ENCODE measurements at regions not wholly inside any gene's neighbourhood (a gene's known extent, or its start where the extent isn't known, plus 50 kb on each side); places are given as distances from the start of the nearest gene placed in this dataset.

DNA sequence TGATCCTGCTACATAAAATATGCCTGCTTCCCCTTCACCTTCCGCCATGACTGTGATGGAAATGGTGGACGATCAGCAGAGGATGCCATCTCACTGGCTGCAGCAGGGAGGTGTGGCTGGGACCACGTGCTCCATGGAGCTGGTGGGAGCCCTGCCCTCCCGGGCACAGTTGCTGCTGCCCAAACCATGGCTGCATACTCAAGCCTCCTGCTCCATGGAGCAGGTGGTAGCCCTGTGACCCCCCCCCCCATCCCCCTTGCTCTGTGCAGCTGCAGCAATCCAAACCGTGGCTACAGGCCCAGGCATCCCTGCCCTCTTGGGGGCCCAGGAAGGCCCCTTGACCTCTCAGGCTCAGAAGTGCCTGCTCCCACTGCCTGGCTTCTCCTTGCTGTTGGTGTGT lies 597.5 kb upstream of the LMO3 start:
- Histone ChIP-seq H3K27me3 (ENCODE audit: control insufficient read depth, insufficient read depth, low read length) (no peaks in the 10 kb centered on the region), H3K9me3 (replicated peaks; ENCODE audit: control insufficient read depth, low read depth, low read length) (no peaks in the 10 kb centered on the region), H3K4me1 (ENCODE audit: control insufficient read depth, insufficient read depth, low read length) (no peaks in the 10 kb centered on the region), H3K27ac (ENCODE audit: low read length) (no peak overlapping the region), H3K36me3 (ENCODE audit: control insufficient read depth, insufficient read depth, low read length) (no peaks in the 10 kb centered on the region), H3K4me3 (ENCODE audit: low read length) (no peak overlapping the region)
- WGBS (ENCODE audit: insufficient coverage) = 72% methylated on average over 4 of the region's 5 CpGs
- no peak for DNase-seq

- no peaks in the 10 kb centered on the region for H3K9me3 ChIP-seq (replicated peaks; ENCODE audit: control insufficient read depth, low read depth, low read length)
- H3K4me1 ChIP-seq (ENCODE audit: control insufficient read depth, insufficient read depth, low read length) = no peaks in the 10 kb centered on the region
- H3K4me3 ChIP-seq (ENCODE audit: low read length) = no peak overlapping the region
- no peaks in the 10 kb centered on the region for H3K27me3 ChIP-seq (ENCODE audit: control insufficient read depth, insufficient read depth, low read length)
- H3K36me3 ChIP-seq (ENCODE audit: control insufficient read depth, insufficient read depth, low read length) = no peaks in the 10 kb centered on the region
- no peak for DNase-seq
- no CpG with 5 or more reads among the region's 3 CpGs for WGBS (ENCODE audit: insufficient coverage)
- no peak overlapping the region for H3K27ac ChIP-seq (ENCODE audit: low read length)
Measured at GRCh38 chr12:17197971-17198370, 592.0 kb upstream of the LMO3 start.

GRCh38 chr12:17192721-17193120 lies 586.8 kb upstream of the LMO3 start:
- H3K36me3 ChIP-seq (ENCODE audit: control insufficient read depth, insufficient read depth, low read length) = no peaks in the 10 kb centered on the region
- DNase-seq = no peak
- H3K4me3 ChIP-seq (ENCODE audit: low read length) = no peak overlapping the region
- WGBS (ENCODE audit: insufficient coverage) = no CpG with 5 or more reads among the region's 1 CpG
- H3K27me3 ChIP-seq (ENCODE audit: control insufficient read depth, insufficient read depth, low read length) = no peaks in the 10 kb centered on the region
- H3K27ac ChIP-seq (ENCODE audit: low read length) = no peak overlapping the region
- H3K4me1 ChIP-seq (ENCODE audit: control insufficient read depth, insufficient read depth, low read length) = no peaks in the 10 kb centered on the region
- no peaks in the 10 kb centered on the region for H3K9me3 ChIP-seq (replicated peaks; ENCODE audit: control insufficient read depth, low read depth, low read length)

GRCh38 chr12:17169726-17170471 lies 563.9 kb upstream of the LMO3 start:
- DNase-seq = no peak
- H3K9me3 ChIP-seq (replicated peaks; ENCODE audit: control insufficient read depth, low read depth, low read length) = no peaks in the 10 kb centered on the region
- no peak overlapping the region for H3K4me3 ChIP-seq (ENCODE audit: low read length)
- WGBS (ENCODE audit: insufficient coverage) = no CpG with 5 or more reads among the region's 5 CpGs
- no peaks in the 10 kb centered on the region for H3K36me3 ChIP-seq (ENCODE audit: control insufficient read depth, insufficient read depth, low read length)
- H3K4me1 ChIP-seq (ENCODE audit: control insufficient read depth, insufficient read depth, low read length) = no peaks in the 10 kb centered on the region
- H3K27ac ChIP-seq (ENCODE audit: low read length) = no peak overlapping the region
- H3K27me3 ChIP-seq (ENCODE audit: control insufficient read depth, insufficient read depth, low read length) = no peaks in the 10 kb centered on the region

DNA sequence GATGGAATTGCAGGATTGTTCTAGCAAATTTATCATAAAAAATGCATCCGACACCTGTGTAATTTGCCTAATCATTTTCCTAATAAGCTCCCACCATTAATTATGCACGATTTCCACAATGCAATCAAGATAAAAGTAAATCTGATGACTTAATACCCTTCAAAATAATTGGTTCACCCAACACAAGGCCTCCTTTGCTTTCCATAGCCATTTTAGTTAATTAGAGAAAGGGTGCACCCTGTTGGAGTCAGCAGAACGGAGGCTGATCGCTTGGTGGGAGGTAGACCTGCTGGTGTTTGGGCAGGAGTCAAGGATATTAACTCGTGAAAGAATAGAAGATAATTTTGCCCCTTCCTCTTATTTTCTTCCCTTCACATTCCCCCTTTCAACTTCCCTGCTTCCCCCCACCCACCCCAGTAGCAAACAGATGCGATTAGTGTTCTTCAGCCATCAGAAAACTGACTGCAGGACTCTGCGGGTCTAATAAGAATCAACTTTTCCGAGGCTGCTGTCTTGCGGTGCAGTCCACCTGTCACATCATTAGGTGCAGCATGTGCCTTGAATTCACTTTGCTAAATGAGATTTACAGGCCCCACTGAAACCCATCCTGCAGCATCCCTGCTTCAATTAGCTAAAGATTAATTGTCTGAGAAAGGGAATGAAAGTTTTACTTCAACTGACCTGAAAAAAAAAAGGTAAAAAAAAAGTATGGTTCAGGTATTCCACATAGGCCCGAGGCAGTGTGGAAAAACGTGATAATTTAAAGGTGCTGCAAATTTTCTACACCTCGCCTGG lies 553.7 kb upstream of the LMO3 start:
- no peaks in the 10 kb centered on the region for H3K36me3 ChIP-seq (ENCODE audit: control insufficient read depth, insufficient read depth, low read length)
- no peaks in the 10 kb centered on the region for H3K9me3 ChIP-seq (replicated peaks; ENCODE audit: control insufficient read depth, low read depth, low read length)
- WGBS (ENCODE audit: insufficient coverage) = 63% methylated on average over 7 of the region's 12 CpGs
- H3K27ac ChIP-seq (ENCODE audit: low read length) = no peak overlapping the region
- no peak overlapping the region for H3K4me3 ChIP-seq (ENCODE audit: low read length)
- no peak for DNase-seq
- H3K4me1 ChIP-seq (ENCODE audit: control insufficient read depth, insufficient read depth, low read length) = no peaks in the 10 kb centered on the region
- H3K27me3 ChIP-seq (ENCODE audit: control insufficient read depth, insufficient read depth, low read length) = no peaks in the 10 kb centered on the region

DNA sequence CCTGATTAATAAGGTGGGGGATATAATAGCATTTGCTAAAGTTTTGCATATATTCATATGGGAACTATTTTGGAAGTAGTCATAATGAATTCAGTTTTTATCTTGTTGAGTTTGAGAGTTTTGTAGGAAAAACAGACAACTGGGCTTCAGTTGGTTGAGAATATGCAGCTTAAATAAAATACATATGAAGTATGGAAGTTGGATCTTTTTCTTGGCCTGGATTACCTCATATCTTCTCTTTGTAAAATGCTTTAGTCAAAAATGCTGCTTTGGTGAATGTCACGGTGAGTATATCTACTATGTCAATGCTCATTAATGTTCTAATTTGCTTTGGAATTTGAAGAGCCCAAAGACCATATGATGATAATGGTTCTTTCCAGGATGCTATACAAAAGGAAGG lies 552.2 kb upstream of the LMO3 start:
- Histone ChIP-seq H3K9me3 (replicated peaks; ENCODE audit: control insufficient read depth, low read depth, low read length) (no peaks in the 10 kb centered on the region), H3K27ac (ENCODE audit: low read length) (no peak overlapping the region), H3K27me3 (ENCODE audit: control insufficient read depth, insufficient read depth, low read length) (no peaks in the 10 kb centered on the region), H3K36me3 (ENCODE audit: control insufficient read depth, insufficient read depth, low read length) (no peaks in the 10 kb centered on the region), H3K4me1 (ENCODE audit: control insufficient read depth, insufficient read depth, low read length) (no peaks in the 10 kb centered on the region), H3K4me3 (ENCODE audit: low read length) (no peak overlapping the region)
- no peak for DNase-seq
- WGBS (ENCODE audit: insufficient coverage) = no CpG with 5 or more reads among the region's 1 CpG

DNA sequence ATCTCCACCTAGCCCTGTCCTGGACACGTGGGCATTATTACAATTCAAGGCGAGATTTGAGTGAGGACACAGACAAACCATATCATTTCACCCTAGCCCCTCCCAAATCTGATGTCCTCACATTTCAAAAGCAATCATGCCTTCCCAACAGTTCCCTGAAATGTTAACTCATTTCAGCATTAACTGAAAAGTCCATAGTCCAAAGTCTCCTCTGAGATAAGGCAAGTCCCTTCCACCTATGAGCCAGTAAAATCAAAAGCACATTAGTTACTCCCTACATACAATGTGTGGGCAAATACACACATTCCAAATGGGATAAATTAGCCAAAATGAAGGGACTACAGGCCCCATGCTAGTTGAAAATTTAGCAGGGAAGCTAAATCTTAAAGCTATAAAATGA lies 546.0 kb upstream of the LMO3 start:
- peaks cover 3% of the 10 kb centered on the region for H3K9me3 ChIP-seq (replicated peaks; ENCODE audit: control insufficient read depth, low read depth, low read length)
- no peak overlapping the region for H3K4me3 ChIP-seq (ENCODE audit: low read length)
- H3K27ac ChIP-seq (ENCODE audit: low read length) = no peak overlapping the region
- DNase-seq = no peak
- H3K36me3 ChIP-seq (ENCODE audit: control insufficient read depth, insufficient read depth, low read length) = no peaks in the 10 kb centered on the region
- no peaks in the 10 kb centered on the region for H3K27me3 ChIP-seq (ENCODE audit: control insufficient read depth, insufficient read depth, low read length)
- H3K4me1 ChIP-seq (ENCODE audit: control insufficient read depth, insufficient read depth, low read length) = no peaks in the 10 kb centered on the region
- 75% methylated on average over 2 of the region's 2 CpGs for WGBS (ENCODE audit: insufficient coverage)

DNA sequence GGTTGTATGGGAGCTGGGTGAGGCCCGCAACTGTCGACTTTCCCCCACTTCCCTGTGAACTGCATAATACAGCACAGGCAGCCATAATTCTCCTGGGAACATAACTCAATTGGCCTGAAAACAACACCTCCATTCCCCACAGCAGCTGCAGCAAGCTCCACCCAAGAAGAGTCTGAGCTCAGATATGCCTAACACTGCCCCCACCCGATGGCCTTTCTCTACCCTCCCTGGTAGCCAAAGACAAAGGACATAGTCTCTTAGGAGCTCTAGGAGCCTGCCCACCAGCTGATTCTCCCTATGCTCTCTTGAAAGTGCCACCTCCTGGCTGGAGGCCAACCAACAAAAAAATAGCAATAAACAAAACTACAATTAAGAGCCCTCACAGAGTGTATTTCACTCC lies 542.7 kb upstream of the LMO3 start:
- no peak overlapping the region for H3K4me3 ChIP-seq (ENCODE audit: low read length)
- H3K9me3 ChIP-seq (replicated peaks; ENCODE audit: control insufficient read depth, low read depth, low read length) = peaks cover 3% of the 10 kb centered on the region
- no peaks in the 10 kb centered on the region for H3K36me3 ChIP-seq (ENCODE audit: control insufficient read depth, insufficient read depth, low read length)
- DNase-seq = no peak
- no peaks in the 10 kb centered on the region for H3K4me1 ChIP-seq (ENCODE audit: control insufficient read depth, insufficient read depth, low read length)
- no peaks in the 10 kb centered on the region for H3K27me3 ChIP-seq (ENCODE audit: control insufficient read depth, insufficient read depth, low read length)
- H3K27ac ChIP-seq (ENCODE audit: low read length) = no peak overlapping the region
- WGBS (ENCODE audit: insufficient coverage) = 100% methylated on average over 1 of the region's 3 CpGs

DNA sequence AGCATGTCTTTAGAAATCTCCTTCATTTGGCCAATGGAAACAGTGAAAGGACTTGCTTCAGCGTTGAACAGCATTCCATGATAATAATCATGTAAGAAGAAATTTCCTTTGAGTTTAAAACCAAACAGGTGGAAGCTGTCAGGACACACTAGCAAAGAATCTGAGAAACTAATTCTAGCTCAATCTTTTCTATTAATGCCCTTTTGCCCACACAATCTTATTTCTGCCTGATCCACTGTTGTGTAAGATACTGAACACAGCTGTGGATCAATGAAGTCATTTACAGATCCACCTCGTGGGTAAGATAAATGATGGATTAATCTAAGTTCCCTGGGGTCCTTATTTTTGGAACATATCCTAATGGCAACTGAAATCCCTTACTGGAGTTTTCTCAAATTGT lies 536.9 kb upstream of the LMO3 start:
- WGBS (ENCODE audit: insufficient coverage) = no CpG with 5 or more reads among the region's 2 CpGs
- no peak overlapping the region for H3K27ac ChIP-seq (ENCODE audit: low read length)
- H3K4me1 ChIP-seq (ENCODE audit: control insufficient read depth, insufficient read depth, low read length) = no peaks in the 10 kb centered on the region
- no peaks in the 10 kb centered on the region for H3K27me3 ChIP-seq (ENCODE audit: control insufficient read depth, insufficient read depth, low read length)
- no peaks in the 10 kb centered on the region for H3K9me3 ChIP-seq (replicated peaks; ENCODE audit: control insufficient read depth, low read depth, low read length)
- H3K36me3 ChIP-seq (ENCODE audit: control insufficient read depth, insufficient read depth, low read length) = no peaks in the 10 kb centered on the region
- DNase-seq = no peak
- H3K4me3 ChIP-seq (ENCODE audit: low read length) = no peak overlapping the region

DNA sequence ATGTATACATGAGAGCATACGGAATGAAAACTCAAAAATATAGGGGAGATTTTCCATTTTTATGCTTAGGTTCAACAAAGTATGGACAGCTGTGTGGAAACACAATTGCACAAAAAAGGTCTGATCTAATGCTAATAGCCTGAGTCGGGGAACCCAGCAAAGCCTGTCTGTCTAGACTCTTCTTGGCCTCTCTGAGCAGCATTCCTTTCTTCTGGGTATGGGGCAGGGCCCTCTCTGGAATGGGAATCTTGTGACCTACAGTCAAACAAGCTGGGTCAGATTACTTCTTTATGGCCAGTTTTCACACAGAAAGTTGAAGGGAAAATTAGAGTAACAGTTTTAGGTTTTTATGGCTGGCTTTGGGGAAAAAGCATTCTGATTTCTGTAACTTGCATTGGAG lies 534.0 kb upstream of the LMO3 start:
- Histone ChIP-seq H3K27me3 (ENCODE audit: control insufficient read depth, insufficient read depth, low read length) (no peaks in the 10 kb centered on the region), H3K4me1 (ENCODE audit: control insufficient read depth, insufficient read depth, low read length) (no peaks in the 10 kb centered on the region), H3K9me3 (replicated peaks; ENCODE audit: control insufficient read depth, low read depth, low read length) (no peaks in the 10 kb centered on the region), H3K27ac (ENCODE audit: low read length) (no peak overlapping the region), H3K4me3 (ENCODE audit: low read length) (no peak overlapping the region), H3K36me3 (ENCODE audit: control insufficient read depth, insufficient read depth, low read length) (no peaks in the 10 kb centered on the region)
- 44% methylated on average over 1 of the region's 2 CpGs for WGBS (ENCODE audit: insufficient coverage)
- DNase-seq = peak; percentile 1
